HG03095 (cell line): ENCODE measurements at regions not wholly inside any gene's neighbourhood (a gene's known extent, or its start where the extent isn't known, plus 50 kb on each side); places are given as distances from the start of the nearest gene placed in this dataset.
"Not testable (repeated sequence)": the region's sequence is repeated elsewhere in the genome, so short reads cannot be mapped to it uniquely, and the experiment has no call there.

ENCODE experiments used
- ATAC-seq: cut with Tn5 transposase; IDR thresholded peaks from one replicate; pipeline ENCODE4 v1.9.1; 2021; ENCODE audit warnings: moderate library complexity; ENCODE audit not compliant: unreplicated experiment

DNA sequence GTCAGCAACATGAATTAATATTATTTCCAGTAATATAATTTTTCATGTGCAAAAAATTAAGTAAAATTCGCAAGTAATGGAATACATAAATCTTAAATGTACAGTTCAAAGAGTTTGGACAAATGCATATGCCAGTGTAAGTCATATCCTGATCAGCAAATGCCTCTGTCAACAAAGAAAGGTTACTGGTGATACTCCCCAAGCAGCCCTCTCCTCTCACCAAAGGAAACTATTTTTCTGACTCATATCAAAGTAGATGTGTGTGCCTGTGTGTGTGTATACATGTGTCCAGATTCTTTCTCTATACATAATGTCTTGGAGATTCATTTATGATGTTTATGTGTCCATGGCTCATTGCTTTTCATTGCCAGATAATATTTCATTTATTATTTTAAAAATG, 1035.0 kb downstream of the SLC16A7 start:
- no peak for ATAC-seq

DNA sequence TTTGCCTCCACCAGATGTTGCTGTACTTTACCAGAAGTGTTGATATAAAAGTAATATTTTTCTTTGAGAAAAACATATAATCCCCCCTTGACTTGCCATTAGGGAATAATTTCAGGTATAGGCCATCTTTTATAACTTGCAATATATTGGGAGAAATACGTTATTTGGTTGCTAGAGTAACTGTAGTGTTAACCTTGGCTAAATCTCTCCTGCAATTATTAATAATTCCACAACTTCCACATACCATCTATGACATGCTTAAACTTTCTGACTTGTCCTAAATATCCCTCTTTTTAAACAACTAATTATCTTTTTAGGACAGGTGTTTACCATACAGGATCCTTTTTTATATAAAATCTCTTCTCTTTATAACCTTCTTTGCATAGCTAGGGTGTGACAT, 1048.2 kb downstream of the SLC16A7 start:
- no peak for ATAC-seq

DNA sequence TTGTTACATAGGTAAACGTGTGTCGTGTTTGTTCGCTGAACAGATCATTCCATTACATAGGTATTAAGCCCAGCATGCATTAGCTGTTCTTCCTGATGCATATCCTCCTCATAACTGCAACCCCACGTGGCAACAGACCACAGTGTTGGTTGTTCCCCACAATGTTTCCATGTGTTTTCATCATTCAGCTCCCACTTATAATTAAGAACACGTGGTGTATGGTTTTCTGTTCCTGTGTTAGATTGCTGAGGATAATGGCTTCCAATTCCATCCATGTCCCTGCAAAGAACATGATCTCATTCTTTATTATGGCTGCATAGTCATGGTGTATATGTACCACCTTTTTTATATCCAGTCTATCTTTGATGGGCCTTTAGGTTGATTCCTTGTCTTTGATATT, 1071.1 kb downstream of the SLC16A7 start:
- ATAC-seq: no peak

- no peak for ATAC-seq
Observed at GRCh38 chr12:60672949-60673348, 1077.1 kb downstream of the SLC16A7 start.

DNA sequence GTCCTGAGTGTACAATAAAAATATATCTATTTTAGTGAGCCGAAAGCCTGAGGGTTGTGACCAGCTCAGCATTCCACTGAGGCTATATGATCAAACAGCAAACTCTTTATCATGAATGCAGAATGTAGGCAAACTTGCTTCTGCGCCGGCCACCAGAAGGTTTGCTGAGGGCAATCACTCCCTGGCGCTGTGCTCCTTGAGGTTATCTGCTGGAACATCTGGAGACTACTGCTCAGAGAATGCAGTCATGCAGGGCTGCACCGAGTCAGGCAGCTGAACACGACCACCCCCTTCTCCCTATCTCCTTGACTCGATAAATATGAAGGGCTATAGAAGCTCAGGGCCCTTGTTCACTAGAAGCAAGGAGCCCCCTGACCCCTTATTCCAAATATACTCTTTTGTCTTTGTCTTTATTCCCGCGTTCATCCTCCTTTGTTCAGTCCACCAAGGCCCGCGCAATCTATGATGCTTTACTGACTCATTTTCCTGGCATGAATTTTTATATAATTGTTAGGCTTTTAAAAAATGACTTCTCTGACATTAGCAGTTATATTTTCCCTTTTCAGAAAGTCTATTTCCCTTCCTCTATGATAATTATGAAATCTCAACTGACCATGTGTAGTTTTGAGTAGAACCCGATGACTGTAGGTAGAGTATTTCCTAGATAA, 1089.3 kb downstream of the SLC16A7 start:
- ATAC-seq: no peak

DNA sequence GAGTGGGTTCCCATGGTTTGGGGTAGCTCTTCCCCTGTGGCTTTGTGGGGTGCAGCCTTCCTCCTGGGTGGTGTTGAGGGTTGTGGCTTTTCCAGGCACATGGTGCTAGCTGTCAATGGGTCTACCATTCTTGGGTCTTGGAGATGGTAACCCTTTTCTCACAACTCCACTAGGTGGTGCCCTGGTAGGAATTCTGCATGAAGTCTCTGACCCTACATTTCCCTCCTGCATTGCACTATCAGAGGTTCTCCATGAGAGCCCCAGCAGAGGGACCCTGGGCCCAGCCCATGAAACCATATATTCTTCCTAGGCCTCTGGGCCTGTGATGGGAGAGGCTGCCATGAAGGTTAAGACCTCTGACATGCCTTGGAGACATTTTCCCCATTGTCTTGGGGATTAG, 1093.3 kb downstream of the SLC16A7 start:
- no peak for ATAC-seq

DNA sequence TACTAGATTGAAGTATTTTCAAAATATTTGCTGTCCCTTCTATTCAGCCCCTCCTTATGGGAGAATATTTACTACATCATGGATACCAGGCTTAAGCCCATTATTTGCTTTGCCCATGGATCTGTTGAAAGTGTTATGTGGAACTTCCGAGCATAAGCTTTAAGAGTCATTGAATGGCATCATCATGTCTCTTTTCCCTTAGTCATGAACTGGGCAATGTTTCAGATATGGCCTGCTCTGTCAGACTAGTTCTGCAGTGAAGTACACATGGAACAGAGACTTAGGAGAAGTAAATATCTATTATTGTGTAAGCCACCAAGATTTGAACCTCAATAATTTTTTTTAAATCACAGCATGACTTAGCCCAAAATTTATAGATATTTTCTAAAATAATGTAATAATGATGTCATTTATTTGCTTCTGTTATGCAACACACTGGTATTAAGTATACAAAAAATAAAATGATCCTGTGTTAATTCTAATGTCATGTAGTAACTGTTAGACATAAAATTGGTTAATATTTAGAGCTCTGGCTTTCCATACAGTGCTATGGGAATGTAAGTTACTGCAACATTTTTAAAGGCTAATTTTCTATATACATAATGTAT, 1097.3 kb downstream of the SLC16A7 start:
- no peak for ATAC-seq

- ATAC-seq: no peak
Observed at GRCh38 chr12:60704171-60704914, 1108.5 kb downstream of the SLC16A7 start.

DNA sequence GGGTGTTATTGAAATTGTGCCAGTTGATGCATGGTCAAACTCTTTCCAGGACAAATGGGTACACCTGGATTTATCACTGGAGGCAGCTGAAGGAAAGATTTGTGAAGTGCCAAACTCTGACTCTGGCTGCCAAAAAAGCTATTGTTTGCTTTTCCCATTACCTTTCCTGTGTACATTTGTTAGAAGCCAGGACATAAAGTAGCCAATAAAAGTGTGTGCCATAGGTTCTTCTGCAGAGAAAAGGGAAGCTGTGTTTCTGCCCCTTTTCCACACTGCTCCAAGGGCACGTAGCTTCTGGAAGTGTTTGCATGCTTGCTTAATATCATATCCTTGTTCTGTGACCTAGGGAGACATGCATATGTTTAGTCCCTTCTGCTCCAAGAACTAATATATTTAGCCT, 1114.4 kb downstream of the SLC16A7 start:
- no peak for ATAC-seq

GRCh38 chr12:60714141-60714900, 1118.5 kb downstream of the SLC16A7 start:
- ATAC-seq: no peak

DNA sequence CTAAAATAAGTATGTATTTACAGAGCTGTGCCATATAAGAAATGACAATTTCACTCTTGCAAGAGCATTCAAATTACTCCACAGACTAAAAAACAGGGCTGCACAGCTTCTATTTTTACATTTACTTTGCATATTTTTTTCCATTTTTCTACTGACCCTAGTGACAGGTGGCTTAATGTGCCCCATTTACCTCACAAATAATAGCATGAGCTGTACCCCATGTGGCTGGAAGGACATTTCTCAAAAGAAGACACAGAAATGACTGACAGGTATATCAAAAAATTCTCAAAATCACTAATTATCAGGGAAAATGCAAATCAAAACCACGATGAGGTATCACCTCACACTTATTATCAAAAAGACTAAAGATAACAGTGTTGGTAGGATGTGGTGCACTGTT, 1128.6 kb downstream of the SLC16A7 start:
- no peak for ATAC-seq

DNA sequence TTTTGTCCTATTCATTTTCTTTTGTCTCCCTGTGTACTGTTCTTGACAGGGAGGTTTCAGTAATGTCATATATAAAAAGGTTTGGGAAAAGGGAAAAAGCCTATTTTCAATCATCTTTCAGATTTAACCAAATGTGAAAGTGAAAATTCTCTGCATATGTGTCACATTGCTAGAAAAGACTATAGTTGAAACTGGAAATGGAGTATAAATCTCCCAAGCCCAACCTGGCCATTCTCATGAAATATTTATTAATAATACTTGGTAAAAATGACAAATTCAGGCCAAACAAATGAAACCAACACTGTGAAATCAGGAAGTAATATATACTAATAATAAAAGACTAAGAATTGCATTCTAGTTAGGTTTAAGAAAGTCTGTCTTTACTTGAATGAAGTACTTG, 1129.2 kb downstream of the SLC16A7 start:
- ATAC-seq: no peak

DNA sequence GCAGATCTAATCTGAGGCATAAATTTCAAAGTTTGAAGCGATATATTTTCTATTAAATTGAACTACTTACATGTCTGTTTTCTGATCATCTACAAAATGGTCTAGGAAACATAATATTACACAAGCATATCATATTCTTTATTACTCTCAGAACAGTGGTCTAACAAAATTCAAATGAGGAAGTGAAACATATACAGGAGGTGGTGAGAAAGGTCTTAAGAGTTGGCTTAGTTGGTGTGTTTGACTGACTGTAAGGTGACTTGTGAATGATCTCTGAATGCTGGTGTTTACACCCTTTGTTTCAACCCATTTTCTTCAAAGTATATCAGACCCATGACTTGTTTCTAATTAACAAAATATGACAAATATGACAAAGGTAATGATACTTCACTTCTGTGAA, 1156.8 kb downstream of the SLC16A7 start:
- no peak for ATAC-seq

DNA sequence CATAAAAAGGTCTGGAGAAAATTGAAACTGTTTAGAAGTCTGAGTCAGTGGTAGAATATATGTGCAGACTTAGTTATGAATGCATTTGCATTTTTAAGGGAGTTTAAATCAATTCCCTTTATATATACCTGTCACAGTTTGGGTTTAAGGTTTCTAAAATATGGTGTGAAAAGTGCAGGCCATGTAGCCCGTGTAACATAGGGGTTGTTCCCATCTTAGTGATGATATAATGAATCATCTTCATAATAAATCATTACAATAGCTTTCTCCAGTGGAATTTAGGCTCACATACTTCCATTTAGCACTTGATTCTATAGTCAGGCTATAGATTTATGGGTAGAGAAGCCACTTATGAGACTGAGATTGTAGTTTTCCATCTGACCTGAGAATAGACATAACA, 1162.4 kb downstream of the SLC16A7 start:
- ATAC-seq: no peak

DNA sequence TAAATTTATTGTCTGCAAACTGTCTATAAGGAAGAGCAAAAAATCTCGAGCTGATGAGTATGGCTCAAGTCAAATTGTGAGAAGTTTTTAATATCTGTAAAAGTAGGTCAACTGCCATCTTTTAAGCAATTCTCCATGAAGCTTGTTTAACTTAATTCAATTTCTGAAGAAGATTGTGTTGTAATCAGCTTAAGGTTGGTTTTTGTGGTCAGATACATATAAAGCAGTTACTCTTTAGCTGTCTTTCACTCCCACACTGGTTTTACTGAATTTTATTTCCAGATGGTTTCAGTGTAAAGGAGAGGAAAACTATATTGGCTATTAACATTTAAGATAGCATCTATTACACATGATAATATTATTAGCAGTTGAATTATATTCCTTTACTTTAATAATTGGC, 1165.1 kb downstream of the SLC16A7 start:
- ATAC-seq: no peak

DNA sequence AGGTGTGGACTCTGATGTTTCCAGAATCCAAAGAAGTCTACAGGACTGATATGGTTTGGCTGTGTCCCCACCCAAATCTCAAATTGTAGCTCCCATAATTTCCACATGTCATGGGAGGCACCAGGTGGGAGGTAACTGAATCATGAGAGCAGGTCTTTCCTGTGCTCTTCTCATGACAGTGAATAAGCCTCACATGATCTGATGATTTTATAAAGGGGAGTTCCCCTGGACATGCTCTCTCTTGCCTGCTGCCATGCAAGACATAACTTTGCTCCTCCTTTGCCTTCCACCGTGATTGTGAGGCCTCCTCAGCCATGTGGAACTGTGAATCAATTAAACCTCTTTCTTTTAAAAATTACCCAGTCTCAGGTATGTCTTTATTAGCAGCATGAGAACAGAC, 1205.3 kb downstream of the SLC16A7 start:
- ATAC-seq: not testable (repeated sequence)

DNA sequence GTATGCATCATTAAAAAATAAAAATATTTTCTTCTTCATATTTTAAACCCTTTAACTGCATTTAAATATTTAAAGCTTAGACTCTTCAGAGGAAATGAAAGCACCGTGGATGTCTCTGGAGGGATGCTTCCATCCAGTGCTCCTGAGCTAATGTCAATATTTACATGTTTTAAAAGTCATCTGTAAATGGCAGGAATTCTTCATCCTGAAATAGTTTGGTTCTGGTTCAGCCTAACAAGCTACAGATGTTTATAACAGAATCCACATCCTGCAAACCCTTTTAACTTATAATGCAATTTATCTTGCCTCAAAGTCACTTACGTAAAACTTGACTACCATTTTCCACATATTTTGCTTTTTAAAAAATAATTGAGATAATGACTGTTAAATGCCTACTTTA, 1207.3 kb downstream of the SLC16A7 start:
- no peak for ATAC-seq

DNA sequence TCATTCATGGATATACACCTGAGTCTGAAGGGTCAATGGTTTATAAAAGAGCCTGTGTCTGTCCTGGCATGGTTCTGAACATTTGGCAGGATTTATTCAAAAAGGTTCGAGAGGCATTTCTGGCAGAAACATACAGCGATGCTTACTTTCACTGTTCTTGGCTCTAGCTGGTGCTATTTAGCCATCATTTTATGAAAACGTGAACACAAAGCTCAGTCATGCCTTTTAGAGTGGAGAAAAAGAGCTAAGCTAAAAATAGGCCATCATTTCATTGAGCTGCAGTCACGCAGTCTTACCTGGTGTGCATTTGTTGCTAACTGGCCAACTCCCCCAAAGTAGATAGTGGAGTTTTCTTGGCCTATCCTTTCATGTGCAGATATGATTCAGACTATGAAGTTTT, 1209.5 kb downstream of the SLC16A7 start:
- ATAC-seq: no peak

DNA sequence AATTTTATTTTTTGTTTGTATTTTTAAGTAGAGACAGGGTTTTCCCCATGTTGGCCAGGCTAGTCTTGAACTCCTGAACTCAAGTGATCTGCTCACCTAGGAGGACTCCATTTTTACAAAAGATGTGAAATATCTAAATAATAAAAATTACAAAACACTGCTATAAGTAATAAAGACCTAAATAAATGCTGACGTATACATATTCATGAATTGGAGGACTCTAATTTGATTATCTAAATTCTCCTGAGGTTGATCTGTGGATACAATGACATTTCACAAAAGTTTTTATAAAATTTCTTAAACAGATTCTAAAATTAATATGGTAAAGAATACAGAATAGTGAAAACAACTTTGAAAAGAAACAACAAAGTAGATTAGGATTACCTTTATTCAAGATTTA, 1224.0 kb downstream of the SLC16A7 start:
- no peak for ATAC-seq

DNA sequence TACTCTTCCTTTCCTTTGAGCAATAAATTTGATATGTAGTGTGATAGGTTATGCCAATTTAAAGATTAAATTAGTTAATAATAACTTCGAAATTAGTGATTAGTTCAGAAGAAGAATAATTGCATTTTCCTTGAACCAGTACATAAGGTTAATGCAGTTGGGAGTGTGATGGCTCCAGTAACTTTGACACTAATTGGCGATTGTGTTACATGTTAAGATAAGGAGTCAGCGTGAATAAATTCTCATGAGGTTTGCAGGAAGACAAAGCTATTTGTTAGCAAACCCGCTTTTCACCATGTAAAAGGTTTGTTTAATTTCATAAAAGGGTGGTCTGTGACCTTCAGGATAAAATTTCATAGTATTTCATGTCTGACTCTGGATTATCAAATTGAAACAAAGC, 1226.8 kb downstream of the SLC16A7 start:
- ATAC-seq: no peak

- ATAC-seq: no peak
Observed at GRCh38 chr12:60830381-60830780, 1234.6 kb downstream of the SLC16A7 start.

DNA sequence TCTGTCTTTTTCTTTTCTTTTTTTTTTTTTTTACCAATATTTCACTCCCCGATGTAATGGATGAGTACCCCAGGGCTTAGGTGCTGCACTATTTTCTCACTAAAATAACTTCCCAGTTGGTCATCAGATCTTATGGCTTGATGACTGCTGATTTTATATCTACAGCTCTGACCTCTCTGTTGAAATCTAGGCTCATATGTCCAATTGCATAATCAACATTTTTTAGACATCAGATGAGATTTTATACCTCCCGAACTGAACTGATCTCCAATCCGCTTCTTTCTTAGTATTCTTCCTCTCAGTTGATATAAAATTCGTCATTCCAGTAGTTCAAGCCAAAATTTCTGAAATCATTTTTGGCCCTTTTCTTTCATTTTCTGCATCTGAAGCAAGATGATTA, 1236.5 kb downstream of the SLC16A7 start:
- ATAC-seq: no peak
